HEK293T (cell line): ENCODE measurements at regions not wholly inside any gene's neighbourhood (a gene's known extent, or its start where the extent isn't known, plus 50 kb on each side); places are given as distances from the start of the nearest gene placed in this dataset.

Source experiments
- BHLHE40 ChIP-seq: fragments of 450-650 bp; IDR thresholded peaks from 2 replicates; pipeline ENCODE4 v1.6.1; 2016; ENCODE audit warnings: mild to moderate bottlenecking, moderate library complexity, borderline replicate concordance
- FOXM1 ChIP-seq: fragments of 450-650 bp; IDR thresholded peaks from 2 replicates; pipeline ENCODE4 v1.6.1; 2017; ENCODE audit warnings: mild to moderate bottlenecking, borderline replicate concordance
- LEF1 ChIP-seq: fragments of 450-650 bp; IDR thresholded peaks from 2 replicates; pipeline ENCODE4 v1.6.1; 2017; ENCODE audit warnings: mild to moderate bottlenecking, borderline replicate concordance
- SP1 ChIP-seq: fragments of 450-650 bp; IDR thresholded peaks from 2 replicates; pipeline ENCODE4 v1.6.1; 2017
- ZNF384 ChIP-seq: fragments of 450-650 bp; IDR thresholded peaks from 2 replicates; pipeline ENCODE4 v1.6.1; 2016
- TF ChIP-seq, protein P1 (sequence below): fragments of 450-650 bp; IDR thresholded peaks from 2 replicates; pipeline ENCODE4 v1.6.1; 2016

DNA sequence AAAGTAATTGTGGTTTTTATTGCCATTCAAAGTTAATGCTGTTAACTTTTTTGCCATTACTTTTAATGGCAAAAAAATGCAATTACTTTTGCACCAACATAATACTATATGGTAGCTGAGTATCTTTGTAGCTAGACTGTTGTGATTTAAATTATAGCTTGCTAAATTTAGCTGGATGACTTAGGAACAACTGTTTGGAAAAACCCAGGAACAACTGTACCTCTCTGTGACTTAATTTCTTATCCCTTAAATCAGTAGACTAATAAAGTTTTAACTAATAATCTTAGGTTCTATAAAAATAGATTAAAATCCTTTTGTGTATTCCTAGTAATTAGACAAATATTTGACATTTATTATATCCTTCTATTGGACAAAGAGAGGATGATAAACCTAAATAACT, 268.2 kb downstream of the TENT5A start:
- TF ChIP-seq, protein P1, sequence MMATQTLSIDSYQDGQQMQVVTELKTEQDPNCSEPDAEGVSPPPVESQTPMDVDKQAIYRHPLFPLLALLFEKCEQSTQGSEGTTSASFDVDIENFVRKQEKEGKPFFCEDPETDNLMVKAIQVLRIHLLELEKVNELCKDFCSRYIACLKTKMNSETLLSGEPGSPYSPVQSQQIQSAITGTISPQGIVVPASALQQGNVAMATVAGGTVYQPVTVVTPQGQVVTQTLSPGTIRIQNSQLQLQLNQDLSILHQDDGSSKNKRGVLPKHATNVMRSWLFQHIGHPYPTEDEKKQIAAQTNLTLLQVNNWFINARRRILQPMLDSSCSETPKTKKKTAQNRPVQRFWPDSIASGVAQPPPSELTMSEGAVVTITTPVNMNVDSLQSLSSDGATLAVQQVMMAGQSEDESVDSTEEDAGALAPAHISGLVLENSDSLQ, result no peak
- TF ChIP-seq SP1 (no peak), ZNF384 (no peak), LEF1 (no peak), BHLHE40 (no peak), FOXM1 (no peak)
